ENCODE measurements at regions not wholly inside any gene's neighbourhood (a gene's known extent, or its start where the extent isn't known, plus 50 kb on each side); places are given as distances from the start of the nearest gene placed in this dataset.

- no peaks in the 10 kb centered on the region for H3K27me3 ChIP-seq (replicated peaks in 1 of 7)
- H3K4me3 ChIP-seq, result no peak overlapping the region
- no peaks in the 10 kb centered on the region for H3K36me3 ChIP-seq
- H3K4me1 ChIP-seq, result no peaks in the 10 kb centered on the region
- no peaks in the 10 kb centered on the region for H3K9me3 ChIP-seq
- WGBS, 5 donors, result 86 to 91% (median 90%) methylated on average over 3 of the region's 3 CpGs
- TF ChIP-seq, protein P1, sequence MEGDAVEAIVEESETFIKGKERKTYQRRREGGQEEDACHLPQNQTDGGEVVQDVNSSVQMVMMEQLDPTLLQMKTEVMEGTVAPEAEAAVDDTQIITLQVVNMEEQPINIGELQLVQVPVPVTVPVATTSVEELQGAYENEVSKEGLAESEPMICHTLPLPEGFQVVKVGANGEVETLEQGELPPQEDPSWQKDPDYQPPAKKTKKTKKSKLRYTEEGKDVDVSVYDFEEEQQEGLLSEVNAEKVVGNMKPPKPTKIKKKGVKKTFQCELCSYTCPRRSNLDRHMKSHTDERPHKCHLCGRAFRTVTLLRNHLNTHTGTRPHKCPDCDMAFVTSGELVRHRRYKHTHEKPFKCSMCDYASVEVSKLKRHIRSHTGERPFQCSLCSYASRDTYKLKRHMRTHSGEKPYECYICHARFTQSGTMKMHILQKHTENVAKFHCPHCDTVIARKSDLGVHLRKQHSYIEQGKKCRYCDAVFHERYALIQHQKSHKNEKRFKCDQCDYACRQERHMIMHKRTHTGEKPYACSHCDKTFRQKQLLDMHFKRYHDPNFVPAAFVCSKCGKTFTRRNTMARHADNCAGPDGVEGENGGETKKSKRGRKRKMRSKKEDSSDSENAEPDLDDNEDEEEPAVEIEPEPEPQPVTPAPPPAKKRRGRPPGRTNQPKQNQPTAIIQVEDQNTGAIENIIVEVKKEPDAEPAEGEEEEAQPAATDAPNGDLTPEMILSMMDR (IDR thresholded peaks at IDR 0.05 in 8 of 11, conservative IDR thresholded peaks at IDR 0.05 in 3 of 11), result no peak
- TF ChIP-seq POLR2AphosphoS5 (IDR thresholded peaks at IDR 0.05), result no peak
- TF ChIP-seq POLR2A (IDR thresholded peaks at IDR 0.05), result no peak
- intact Hi-C loops (cut with DNase I; ENCODE audit: low total_unique reads), result no loop called here
- DNase-seq, result no peak
- H3K27ac ChIP-seq, result no peak overlapping the region
Measured at GRCh38 chr16:73427164-73427563, 379.2 kb upstream of the ZFHX3 start.

- no peaks in the 10 kb centered on the region for H3K4me1 ChIP-seq
- H3K36me3 ChIP-seq, result no peaks in the 10 kb centered on the region
- 61 to 66% (median 64%) methylated on average over 7 of the region's 7 CpGs for WGBS, 5 donors
- intact Hi-C loops (cut with DNase I; ENCODE audit: low total_unique reads), result no loop called here
- H3K9me3 ChIP-seq, result no peaks in the 10 kb centered on the region
- H3K27ac ChIP-seq, result no peak overlapping the region
- no peak for DNase-seq
- TF ChIP-seq POLR2AphosphoS5 (IDR thresholded peaks at IDR 0.05) (no peak), POLR2A (IDR thresholded peaks at IDR 0.05) (no peak)
- TF ChIP-seq, protein P1 (IDR thresholded peaks at IDR 0.05 in 8 of 11, conservative IDR thresholded peaks at IDR 0.05 in 3 of 11), result no peak
- no peak overlapping the region for H3K4me3 ChIP-seq
- no peaks in the 10 kb centered on the region for H3K27me3 ChIP-seq (replicated peaks in 1 of 7)
Measured at GRCh38 chr16:73426433-73427160, 378.7 kb upstream of the ZFHX3 start.

DNA sequence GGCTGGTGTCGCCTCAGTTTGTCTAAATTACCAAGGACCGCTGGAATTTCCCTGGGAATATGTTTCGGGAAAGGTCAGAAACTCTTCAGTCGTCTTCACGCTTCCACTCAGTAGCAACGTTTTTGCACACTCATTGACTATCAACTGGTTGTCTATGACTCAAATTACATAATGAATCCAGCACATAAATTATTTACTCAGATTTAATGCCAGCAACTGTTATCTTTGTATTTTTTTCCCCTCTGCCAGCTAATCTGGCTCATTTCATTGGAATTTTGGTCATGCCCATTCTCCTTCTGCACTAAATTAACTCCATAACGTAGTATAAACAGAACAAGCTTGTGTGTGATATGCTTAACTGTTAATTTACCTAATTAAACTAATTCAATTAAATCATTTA, 372.7 kb upstream of the ZFHX3 start:
- TF ChIP-seq POLR2AphosphoS5 (IDR thresholded peaks at IDR 0.05) (no peak), POLR2A (IDR thresholded peaks at IDR 0.05) (no peak)
- TF ChIP-seq, protein P1 (IDR thresholded peaks at IDR 0.05 in 8 of 11, conservative IDR thresholded peaks at IDR 0.05 in 3 of 11), result no peak
- no peaks in the 10 kb centered on the region for H3K27me3 ChIP-seq (replicated peaks in 1 of 7)
- no peak for DNase-seq
- H3K9me3 ChIP-seq, result no peaks in the 10 kb centered on the region
- H3K36me3 ChIP-seq, result no peaks in the 10 kb centered on the region
- no peak overlapping the region for H3K4me3 ChIP-seq
- H3K4me1 ChIP-seq, result no peaks in the 10 kb centered on the region
- 71 to 81% (median 76%) methylated on average over 7 of the region's 7 CpGs for WGBS, 5 donors
- intact Hi-C loops (cut with DNase I; ENCODE audit: low total_unique reads), result no loop called here
- H3K27ac ChIP-seq, result no peak overlapping the region

DNA sequence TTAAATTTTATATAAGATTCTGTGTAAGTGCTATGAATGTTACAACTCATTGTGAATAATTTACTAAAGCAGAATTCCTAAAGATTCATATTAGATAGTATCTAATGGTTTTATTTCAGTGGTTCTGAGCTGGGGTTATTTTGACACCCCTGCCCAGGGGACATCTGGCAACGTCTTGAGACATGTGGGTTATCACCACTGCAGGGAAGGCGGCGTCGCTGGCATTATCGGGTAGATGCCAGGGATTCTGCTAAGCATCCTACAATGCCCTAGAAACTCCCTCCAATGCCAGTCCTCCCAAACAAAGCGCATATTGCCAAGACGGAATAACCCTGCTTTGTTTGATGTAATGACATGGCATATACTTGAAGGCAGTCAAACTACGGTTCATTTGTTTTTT, 372.3 kb upstream of the ZFHX3 start:
- H3K4me3 ChIP-seq, result no peak overlapping the region
- no peaks in the 10 kb centered on the region for H3K9me3 ChIP-seq
- H3K36me3 ChIP-seq, result no peaks in the 10 kb centered on the region
- no peak for DNase-seq
- H3K4me1 ChIP-seq, result no peaks in the 10 kb centered on the region
- H3K27ac ChIP-seq, result no peak overlapping the region
- H3K27me3 ChIP-seq (replicated peaks in 1 of 7), result no peaks in the 10 kb centered on the region
- intact Hi-C loops (cut with DNase I; ENCODE audit: low total_unique reads), result no loop called here
- TF ChIP-seq, protein P1 (IDR thresholded peaks at IDR 0.05 in 8 of 11, conservative IDR thresholded peaks at IDR 0.05 in 3 of 11), result no peak
- TF ChIP-seq POLR2AphosphoS5 (IDR thresholded peaks at IDR 0.05) (no peak), POLR2A (IDR thresholded peaks at IDR 0.05) (no peak)
- WGBS, 5 donors, result 86 to 89% (median 89%) methylated on average over 8 of the region's 8 CpGs

Measured in spleen (tissue), 11 donors.